Ovary (tissue), 7 donors: ENCODE measurements at regions not wholly inside any gene's neighbourhood (a gene's known extent, or its start where the extent isn't known, plus 50 kb on each side); places are given as distances from the start of the nearest gene placed in this dataset.

Experiments
- DNase-seq, 5 donors: peaks; one replicate each; pipeline ENCODE4 v3.0.0-alpha.2; 2019 to 2020
- H3K27ac ChIP-seq, 2 donors: fragments of 200-600 bp; one replicate each; pipeline versions ENCODE4 v1.5.1 to v1.8.0; 2019 to 2022
- H3K27me3 ChIP-seq: fragments of 200-600 bp; one replicate; pipeline ENCODE4 v1.8.0; 2022
- H3K36me3 ChIP-seq: fragments of 200-600 bp; sonication (generic); one replicate; pipeline ENCODE4 v1.5.1; 2019
- H3K4me1 ChIP-seq: one replicate; pipeline ENCODE4 v1.8.1; 2013; ENCODE audit warnings: mild to moderate bottlenecking, moderate library complexity; ENCODE audit not compliant: insufficient read depth
- H3K4me3 ChIP-seq: fragments of 200-600 bp; sonication (generic); one replicate; pipeline ENCODE4 v1.5.1; 2017
- H3K9me3 ChIP-seq, 2 donors: fragments of 200-600 bp in 1 of 2; sonication (generic) in 1 of 2; one replicate each; pipeline versions ENCODE4 v1.5.1 to v1.8.1; 2013 to 2019; ENCODE audit warnings: mild to moderate bottlenecking in 1 of 2, moderate library complexity in 1 of 2
- EP300 ChIP-seq: sonication (generic); formaldehyde crosslinking; IDR thresholded peaks from one replicate; pipeline ENCODE4 v1.6.1; 2017; ENCODE audit warnings: antibody characterized with exemption
- POLR2A ChIP-seq: fragments of 450-650 bp; IDR thresholded peaks from one replicate; pipeline ENCODE4 v1.6.1; 2017; ENCODE audit warnings: antibody characterized with exemption, mild to moderate bottlenecking, moderate library complexity
- WGBS, 3 donors: extraction: QIAGEN DNeasy Blood & Tissue Kit in 1 of 3; methylation state at CpG; one replicate each; pipeline versions ENCODE4 v1.1.5 to v1.1.7; 2013 to 2017; 5-methylcytosine and 5-hydroxymethylcytosine counted together
- intact Hi-C, 4 donors: fragments of 100-400 bp; cut with DNase I; formaldehyde crosslinking; loops; one replicate each; pipeline versions ENCODE4 v1.11.0 to v1.15.1; 2022 to 2023
- TF ChIP-seq, protein P1 (sequence below), 3 donors: fragments of 450-650 bp in 2 of 3; fragments of 200-600 bp in 1 of 3; IDR thresholded peaks; one replicate each; pipeline versions ENCODE4 v1.5.1 to v1.8.0; 2016 to 2022; ENCODE audit warnings: antibody characterized with exemption in 3 of 3, mild to moderate bottlenecking in 1 of 3
- donor health status: DM: no; HTN: no; CAD: no; lungs with moderate emphysema.
- donor health status: DM: no; HTN: no; CAD: no.
- donor health status: Bipolar disorder and iron deficiency.
- donor health status: DM: no; HTN: no; CAD: no.
- donor health status: DM: yes; HTN: yes; CAD: no.

DNA sequence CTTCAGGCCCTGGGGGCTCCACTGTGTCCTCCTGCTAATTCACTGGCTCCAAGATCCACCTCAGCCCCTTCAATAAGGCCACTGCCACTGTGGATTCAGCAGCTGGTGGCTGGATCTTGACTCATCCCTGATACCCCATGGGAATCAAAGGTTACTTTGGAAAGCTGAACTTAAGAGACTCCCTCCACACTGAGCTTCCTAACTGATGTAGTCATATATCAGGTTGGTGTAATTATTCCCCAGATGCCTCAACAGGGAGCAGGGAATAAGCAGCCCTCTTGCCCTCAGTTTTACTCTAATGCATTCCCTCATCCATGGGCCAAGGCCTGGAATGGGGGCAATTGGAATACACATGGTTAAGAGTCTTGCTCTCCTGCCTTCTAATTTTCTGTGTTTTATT, 164.6 kb downstream of the FASLG start:
- intact Hi-C loops: loop anchor here in 1 of 4 donors (10.0 kb wide), 1 partner anchor 371 kb away; no protein-coding TSS in a partner anchor
- no peaks in the 10 kb centered on the region for H3K4me1 ChIP-seq
- no peak for DNase-seq
- no peaks in the 10 kb centered on the region for H3K27me3 ChIP-seq
- TF ChIP-seq POLR2A (no peak), EP300 (no peak)
- TF ChIP-seq, protein P1, sequence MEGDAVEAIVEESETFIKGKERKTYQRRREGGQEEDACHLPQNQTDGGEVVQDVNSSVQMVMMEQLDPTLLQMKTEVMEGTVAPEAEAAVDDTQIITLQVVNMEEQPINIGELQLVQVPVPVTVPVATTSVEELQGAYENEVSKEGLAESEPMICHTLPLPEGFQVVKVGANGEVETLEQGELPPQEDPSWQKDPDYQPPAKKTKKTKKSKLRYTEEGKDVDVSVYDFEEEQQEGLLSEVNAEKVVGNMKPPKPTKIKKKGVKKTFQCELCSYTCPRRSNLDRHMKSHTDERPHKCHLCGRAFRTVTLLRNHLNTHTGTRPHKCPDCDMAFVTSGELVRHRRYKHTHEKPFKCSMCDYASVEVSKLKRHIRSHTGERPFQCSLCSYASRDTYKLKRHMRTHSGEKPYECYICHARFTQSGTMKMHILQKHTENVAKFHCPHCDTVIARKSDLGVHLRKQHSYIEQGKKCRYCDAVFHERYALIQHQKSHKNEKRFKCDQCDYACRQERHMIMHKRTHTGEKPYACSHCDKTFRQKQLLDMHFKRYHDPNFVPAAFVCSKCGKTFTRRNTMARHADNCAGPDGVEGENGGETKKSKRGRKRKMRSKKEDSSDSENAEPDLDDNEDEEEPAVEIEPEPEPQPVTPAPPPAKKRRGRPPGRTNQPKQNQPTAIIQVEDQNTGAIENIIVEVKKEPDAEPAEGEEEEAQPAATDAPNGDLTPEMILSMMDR (IDR thresholded peaks at IDR 0.05): no peak
- no peaks in the 10 kb centered on the region for H3K36me3 ChIP-seq
- no peak overlapping the region for H3K27ac ChIP-seq
- H3K4me3 ChIP-seq: no peak overlapping the region
- no peaks in the 10 kb centered on the region for H3K9me3 ChIP-seq

DNA sequence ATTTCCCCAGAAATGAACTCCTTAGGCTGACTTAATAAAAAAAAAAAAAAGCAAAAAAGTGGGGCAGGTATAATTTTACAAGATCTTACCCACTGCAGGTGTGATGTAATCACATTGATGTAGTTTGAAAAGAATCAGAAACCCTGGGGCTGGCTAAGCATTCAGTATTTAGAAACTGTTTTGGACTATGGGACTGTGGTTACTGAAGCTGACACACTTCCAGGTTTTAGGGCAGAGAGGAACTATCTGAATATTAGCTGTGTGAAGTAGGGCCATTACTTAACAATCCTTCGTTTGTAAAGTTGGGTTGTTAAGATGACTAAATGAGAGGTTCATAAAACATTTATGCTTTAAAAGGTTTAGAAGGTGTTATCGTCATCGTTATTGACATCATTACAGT, 165.3 kb downstream of the FASLG start:
- no peaks in the 10 kb centered on the region for H3K27me3 ChIP-seq
- no peak overlapping the region for H3K27ac ChIP-seq
- no peak for DNase-seq
- no peaks in the 10 kb centered on the region for H3K9me3 ChIP-seq
- no peaks in the 10 kb centered on the region for H3K4me1 ChIP-seq
- intact Hi-C loops: loop anchor here in 1 of 4 donors (10.0 kb wide), 1 partner anchor 371 kb away; no protein-coding TSS in a partner anchor
- WGBS, 3 donors: 51 to 54% (median 53%) methylated on average over 3 of the region's 3 CpGs
- H3K4me3 ChIP-seq: no peak overlapping the region
- H3K36me3 ChIP-seq: no peaks in the 10 kb centered on the region
- TF ChIP-seq, protein P1 (IDR thresholded peaks at IDR 0.05): no peak
- TF ChIP-seq POLR2A (no peak), EP300 (no peak)

DNA sequence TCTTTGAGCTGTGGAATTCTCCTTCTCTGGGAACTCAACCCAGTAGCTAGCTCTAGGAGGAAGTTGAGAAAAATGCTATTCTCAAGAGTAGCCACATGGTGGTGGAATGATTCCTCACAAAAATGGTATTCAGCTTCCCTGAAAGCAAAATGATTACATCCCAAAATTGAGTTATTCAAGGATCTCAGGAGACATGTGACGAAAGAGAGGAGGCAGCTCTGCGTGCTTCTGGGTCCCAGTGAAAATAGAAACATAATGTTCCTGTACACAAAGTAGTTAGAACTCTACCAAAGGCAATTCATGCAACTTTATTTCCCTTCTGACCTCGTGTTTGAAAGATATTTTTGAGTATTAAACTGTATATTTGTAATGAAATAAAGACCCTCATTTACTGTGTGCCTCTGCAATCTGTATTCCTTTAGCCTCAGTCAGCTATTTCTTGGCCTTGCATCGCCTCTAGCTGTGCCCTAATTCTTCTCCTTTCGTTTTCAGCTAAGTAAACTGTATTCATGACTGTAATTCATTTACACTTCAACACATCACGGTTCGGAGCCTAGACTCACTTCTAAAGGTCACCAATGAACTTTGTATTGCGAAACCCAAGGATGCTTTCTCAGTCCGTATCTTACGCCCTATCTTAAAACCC, 167.3 kb downstream of the FASLG start:
- intact Hi-C loops: loop anchor here in 1 of 4 donors (10.0 kb wide), 1 partner anchor 369 kb away; no protein-coding TSS in a partner anchor
- Histone ChIP-seq H3K9me3 (no peaks in the 10 kb centered on the region), H3K27me3 (no peaks in the 10 kb centered on the region), H3K4me1 (no peaks in the 10 kb centered on the region), H3K27ac (peak overlapping the region in 1 of 2 donors; percentile 42), H3K4me3 (no peak overlapping the region), H3K36me3 (no peaks in the 10 kb centered on the region)
- DNase-seq: peak in 1 of 5 donors; percentile 19
- no peak for TF ChIP-seq POLR2A
- TF ChIP-seq, protein P1 (IDR thresholded peaks at IDR 0.05): peak in 1 of 3 donors; percentile 50
- 19 to 23% (median 22%) methylated on average over 10 of the region's 10 CpGs for WGBS, 3 donors

DNA sequence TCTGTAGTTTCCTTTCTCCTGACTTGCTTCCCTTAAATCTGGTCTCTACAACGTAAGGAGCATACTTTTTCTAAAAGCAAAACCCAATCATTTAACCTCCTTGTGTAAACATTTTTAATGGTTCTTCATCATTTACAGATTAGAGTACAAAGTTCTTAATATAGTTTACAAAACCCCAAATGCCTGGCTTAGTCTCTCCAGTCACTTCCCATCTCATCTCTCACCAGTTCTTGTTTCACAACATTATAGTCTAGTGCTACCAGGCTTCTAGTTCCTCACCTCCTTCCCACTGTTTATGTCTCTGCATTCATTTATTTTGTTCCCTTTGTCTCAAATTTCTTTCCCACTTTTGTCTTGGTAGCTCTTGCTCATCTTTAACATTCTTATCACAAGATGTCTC, 168.4 kb downstream of the FASLG start:
- 68 to 88% (median 85%) methylated on average over 1 of the region's 1 CpG for WGBS, 3 donors
- intact Hi-C loops: loop anchor here in 1 of 4 donors (10.0 kb wide), 1 partner anchor 368 kb away; no protein-coding TSS in a partner anchor
- no peaks in the 10 kb centered on the region for H3K36me3 ChIP-seq

More for the DNA sequence above, 168.4 kb downstream of the FASLG start:
- Histone ChIP-seq H3K27ac (no peak overlapping the region), H3K27me3 (no peaks in the 10 kb centered on the region), H3K4me3 (no peak overlapping the region), H3K9me3 (no peaks in the 10 kb centered on the region), H3K4me1 (no peaks in the 10 kb centered on the region)
- DNase-seq: no peak
- TF ChIP-seq EP300 (no peak), POLR2A (no peak)
- TF ChIP-seq, protein P1 (IDR thresholded peaks at IDR 0.05): no peak
